ENCODE measurements at regions not wholly inside any gene's neighbourhood (a gene's known extent, or its start where the extent isn't known, plus 50 kb on each side); places are given as distances from the start of the nearest gene placed in this dataset.
A peak's percentile ranks its signal among the peaks of the same experiment; 100 is the strongest.

GRCh38 chr4:186932631-186933187 is 209.1 kb upstream of the FAT1 start:
- TF ChIP-seq CTCF (conservative IDR thresholded peaks at IDR 0.05): no peak
- Histone ChIP-seq H3K4me1 (ENCODE audit: insufficient read depth, low read length) (no peaks in the 10 kb centered on the region), H3K56ac (ENCODE audit: insufficient read length, low read depth, low read length) (no peak overlapping the region), H2AFZ (ENCODE audit: low read length) (no peak overlapping the region), H3K14ac (ENCODE audit: insufficient read depth, low read length) (no peak overlapping the region), H2BK20ac (ENCODE audit: low read depth, low read length, poor library complexity, severe bottlenecking) (no peak overlapping the region), H2BK5ac (ENCODE audit: insufficient read length, low read length) (no peak overlapping the region), H3K9ac (ENCODE audit: extremely low read depth, insufficient read length, low read length) (no peak overlapping the region), H3K4ac (ENCODE audit: low read depth, low read length) (no peak overlapping the region), H3K9me3 (ENCODE audit: control insufficient read depth, low read depth, low read length) (no peaks in the 10 kb centered on the region), H4K20me1 (ENCODE audit: control insufficient read depth, insufficient read depth, insufficient read length) (no peaks in the 10 kb centered on the region), H3K79me1 (ENCODE audit: insufficient read depth, low read depth, low read length, poor library complexity, severe bottlenecking) (no peaks in the 10 kb centered on the region), H2BK15ac (ENCODE audit: low read depth, low read length) (no peak overlapping the region), H3K27ac (ENCODE audit: insufficient read length, low read depth, low read length) (no peak overlapping the region), H2BK120ac (ENCODE audit: low read depth, low read length, poor library complexity, severe bottlenecking) (no peak overlapping the region), H3T11ph (ENCODE audit: low read length) (no peak overlapping the region), H4K91ac (ENCODE audit: insufficient read length, low read depth, low read length) (no peak overlapping the region), H4K5ac (ENCODE audit: insufficient read length, low read depth, low read length) (no peak overlapping the region), H3K18ac (ENCODE audit: insufficient read length, low read depth, low read length) (no peak overlapping the region), H3K23me2 (ENCODE audit: insufficient read length, low read depth, low read length, poor library complexity, severe bottlenecking) (no peaks in the 10 kb centered on the region), H4K8ac (replicated peaks; ENCODE audit: insufficient read length, low read depth, low read length) (no peak overlapping the region), H3K27me3 (ENCODE audit: insufficient read depth, low read length) (no peaks in the 10 kb centered on the region), H3K4me2 (ENCODE audit: insufficient read depth, insufficient read length, low read length) (no peak overlapping the region), H3K79me2 (ENCODE audit: insufficient read depth, low read length) (no peaks in the 10 kb centered on the region), H2AK5ac (ENCODE audit: insufficient read length, low read length) (no peak overlapping the region), H2BK12ac (ENCODE audit: insufficient read length, low read depth, low read length) (no peak overlapping the region), H3K23ac (ENCODE audit: insufficient read length, low read depth, low read length) (no peak overlapping the region)
- peaks cover 4 to 9% (median 6%) of the 10 kb centered on the region in 3 experiments; a peak in 6 of 7 replicates for H3K36me3 Mint-ChIP-seq (ENCODE audit: insufficient read depth in 1 of 3, low read depth in 3 of 3)
- DNase-seq: no peak
- peaks cover 0 to 11% of the 10 kb centered on the region in 2 experiments; a peak in 2 of 4 replicates for H3K4me1 Mint-ChIP-seq
- H3K27ac Mint-ChIP-seq: 0 out of 7 replicates have a peak overlapping the region, but pooled peaks of 1 of the 3 experiments have one; percentile 21
- H3K4me3 Mint-ChIP-seq: no peak overlapping the region
- WGBS (ENCODE audit: extremely low coverage, insufficient read length, low lambda C conversion rate): no CpG with 5 or more reads among the region's 4 CpGs
- H3K27me3 Mint-ChIP-seq (ENCODE audit: low read depth): no peaks in the 10 kb centered on the region
- H3K9me3 Mint-ChIP-seq: peaks cover 5 to 6% of the 10 kb centered on the region in 2 experiments; a peak in 4 of 5 replicates
